HG03575 (cell line): ENCODE measurements at regions not wholly inside any gene's neighbourhood (a gene's known extent, or its start where the extent isn't known, plus 50 kb on each side); places are given as distances from the start of the nearest gene placed in this dataset.
"Not testable (repeated sequence)": the region's sequence is repeated elsewhere in the genome, so short reads cannot be mapped to it uniquely, and the experiment has no call there.

Experiments
- ATAC-seq: cut with Tn5 transposase; IDR thresholded peaks from one replicate; pipeline ENCODE4 v1.9.1; 2021; ENCODE audit not compliant: unreplicated experiment, insufficient number of reproducible peaks, low FRiP score; ENCODE audit errors: extremely low read depth

DNA sequence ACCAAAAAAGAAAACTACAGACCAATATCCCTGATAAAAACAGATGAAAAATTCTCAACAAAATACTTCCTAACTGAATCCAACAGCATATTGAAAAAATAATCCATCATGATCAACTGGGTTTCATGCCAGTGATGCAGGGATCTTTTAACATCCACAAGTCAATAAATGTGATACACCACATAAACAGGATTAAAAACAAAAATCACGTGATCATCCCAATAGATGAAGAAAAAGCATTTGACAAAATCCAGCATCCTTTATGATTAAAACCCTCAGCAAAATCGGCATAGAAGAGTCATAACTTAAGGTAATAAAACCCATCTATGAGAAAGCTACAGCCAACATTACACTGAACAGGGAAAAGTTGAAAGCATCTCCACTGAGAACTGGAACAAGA is 107.5 kb downstream of the DCLK3 start:
- ATAC-seq = no peak

GRCh38 chr3:36653095-36653494 is 111.3 kb downstream of the DCLK3 start:
- no peak for ATAC-seq

- no peak for ATAC-seq
These were observed 112.2 kb downstream of the DCLK3 start for GRCh38 chr3:36652104-36652503.

- ATAC-seq = no peak
These were observed 114.1 kb downstream of the DCLK3 start for GRCh38 chr3:36650271-36650671.

DNA sequence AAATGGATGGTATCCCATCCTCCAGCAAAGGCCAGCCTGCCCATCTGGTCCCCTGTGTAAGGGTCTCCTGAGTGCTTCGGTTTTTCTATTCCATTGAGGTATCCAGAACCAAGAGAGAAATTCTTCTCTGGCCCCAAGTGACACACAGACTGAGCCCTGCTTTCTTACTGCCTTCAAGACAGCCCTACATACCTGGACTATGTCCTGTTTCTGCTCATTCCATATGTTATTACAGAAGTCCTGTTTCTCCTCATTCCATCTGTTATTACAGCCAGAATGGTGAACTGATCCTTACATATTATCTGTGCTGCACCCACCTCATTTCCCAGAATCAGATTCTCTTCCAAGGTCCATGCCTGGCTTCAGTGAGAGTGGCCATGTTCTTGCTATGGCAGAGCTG is 115.2 kb downstream of the DCLK3 start:
- no peak for ATAC-seq

- ATAC-seq = peak; percentile 83
These were observed 115.9 kb downstream of the DCLK3 start for GRCh38 chr3:36648241-36649034.

- no peak for ATAC-seq
These were observed 116.9 kb downstream of the DCLK3 start for GRCh38 chr3:36647423-36647853.

DNA sequence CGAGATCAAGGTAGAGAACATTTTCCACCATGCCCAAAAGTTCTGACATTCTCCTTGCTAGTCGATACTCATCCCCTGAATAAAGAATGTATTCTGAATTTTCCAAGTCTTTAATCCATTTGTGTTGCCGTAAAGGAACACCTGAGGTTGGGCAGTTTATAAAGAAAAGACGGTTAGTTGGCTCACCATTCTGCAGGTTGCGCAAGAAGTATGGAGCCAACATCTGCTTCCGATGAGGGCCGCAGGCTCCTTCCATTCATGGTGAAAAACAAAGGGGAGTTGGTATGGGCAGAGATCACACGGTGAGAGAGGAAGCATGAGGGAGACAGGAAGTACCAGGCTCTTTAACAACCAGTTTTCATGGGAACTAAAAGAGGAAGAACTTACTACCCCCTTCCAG is 121.2 kb downstream of the DCLK3 start:
- no peak for ATAC-seq

GRCh38 chr3:36635731-36636130 is 128.6 kb downstream of the DCLK3 start:
- ATAC-seq = no peak

DNA sequence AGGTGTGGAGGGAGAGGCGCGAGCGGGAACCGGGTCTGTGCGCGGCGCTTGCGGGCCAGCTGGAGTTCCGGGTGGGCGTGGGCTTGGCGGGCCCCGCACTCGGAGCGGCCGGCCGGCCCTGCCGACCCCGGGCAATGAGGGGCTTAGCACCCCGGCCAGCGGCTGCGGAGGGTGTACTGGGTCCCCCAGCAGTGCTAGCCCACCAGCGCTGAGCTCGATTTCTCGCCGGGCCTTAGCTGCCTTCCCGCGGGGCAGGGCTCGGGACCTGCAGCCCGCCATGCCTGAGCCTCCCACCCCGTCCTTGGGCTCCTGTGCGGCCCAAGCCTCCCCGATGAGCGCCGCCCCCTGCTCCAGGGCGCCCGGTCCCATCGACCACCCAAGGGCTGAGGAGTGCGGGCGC is 130.5 kb downstream of the DCLK3 start:
- not testable (repeated sequence) for ATAC-seq

GRCh38 chr3:36633060-36633459 is 131.3 kb downstream of the DCLK3 start:
- ATAC-seq = no peak

DNA sequence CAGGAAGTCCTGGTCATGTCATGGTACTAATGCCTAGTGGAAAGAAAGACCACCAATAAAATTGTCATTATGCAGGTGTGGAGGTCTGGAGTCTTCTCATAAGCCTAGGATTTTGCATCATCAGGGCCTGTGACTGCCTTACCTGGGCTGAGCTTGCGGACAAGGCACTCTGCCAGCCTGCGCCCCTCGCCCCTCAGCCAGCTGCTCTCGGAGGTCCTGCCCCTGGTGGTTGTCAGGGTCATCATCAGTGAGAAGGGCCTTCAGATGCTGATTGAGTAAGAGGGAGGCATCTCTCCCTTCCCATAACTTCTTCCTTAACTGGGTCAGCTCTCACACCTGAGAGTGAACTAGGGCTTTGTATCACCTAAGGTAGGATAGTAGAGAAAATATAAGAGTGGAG is 132.8 kb downstream of the DCLK3 start:
- no peak for ATAC-seq

- no peak for ATAC-seq
These were observed 148.5 kb downstream of the DCLK3 start for GRCh38 chr3:36615861-36616260.

DNA sequence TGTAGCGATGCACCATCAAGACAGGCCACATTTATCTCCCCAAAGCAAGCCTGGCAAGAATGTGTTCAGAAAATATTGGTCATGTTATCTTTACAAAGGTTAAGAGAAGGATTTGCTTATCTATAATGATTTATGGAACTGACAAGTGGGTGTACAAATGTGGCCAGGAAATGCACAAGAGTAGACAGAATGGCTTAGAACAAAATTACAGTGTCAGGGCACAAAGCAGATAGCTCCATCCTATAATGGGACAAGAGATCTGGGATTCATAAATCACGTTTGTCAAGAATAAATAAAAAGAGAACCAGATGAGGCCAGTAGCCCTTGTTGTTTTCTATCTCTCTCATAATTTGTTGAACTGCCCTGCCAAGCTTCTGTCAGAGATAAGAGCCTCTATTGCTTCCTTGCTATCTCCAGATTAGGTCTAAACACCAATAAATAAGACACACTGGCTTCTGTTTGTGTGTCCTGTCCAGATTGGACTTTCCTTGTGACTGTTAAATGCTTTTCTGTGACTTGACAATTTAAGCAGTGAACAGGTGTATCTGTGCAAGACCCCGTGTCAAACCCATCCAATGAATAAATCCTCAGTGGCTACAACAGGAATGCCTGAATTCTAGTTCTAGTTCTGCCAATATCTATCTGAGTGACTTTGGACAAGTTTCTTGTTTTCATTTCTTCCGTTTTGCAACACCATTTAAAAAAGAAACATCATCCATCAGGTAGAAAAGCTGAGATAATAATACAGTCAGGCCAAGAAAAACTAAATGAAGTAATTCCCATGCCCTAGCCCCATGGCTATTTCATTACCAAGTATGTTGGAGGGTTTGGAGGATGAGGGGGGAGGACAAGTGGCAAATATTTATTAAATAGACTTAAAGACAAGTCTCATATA is 157.2 kb downstream of the DCLK3 start:
- no peak for ATAC-seq

DNA sequence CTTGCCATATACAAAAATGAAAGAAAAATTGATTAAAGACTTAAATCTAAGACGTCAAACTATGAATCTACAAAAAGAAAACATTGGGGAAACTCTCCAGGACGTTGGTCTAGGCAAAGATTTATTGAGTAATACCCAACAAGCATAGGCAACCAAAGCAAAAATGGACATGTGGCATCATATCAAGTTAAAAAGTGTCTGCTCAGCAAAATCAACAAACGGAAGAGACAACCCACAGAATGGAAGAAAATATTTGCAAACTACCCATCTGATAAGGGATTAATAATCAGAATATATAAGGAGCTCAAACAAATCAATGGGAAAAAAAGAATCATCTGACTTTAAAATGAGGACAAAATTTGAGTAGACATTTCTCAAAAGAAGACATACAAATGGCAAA is 160.9 kb downstream of the DCLK3 start:
- ATAC-seq = no peak

GRCh38 chr3:36600404-36600803 is 163.9 kb downstream of the DCLK3 start:
- ATAC-seq = no peak
